HG02588 (cell line): ENCODE measurements at regions not wholly inside any gene's neighbourhood (a gene's known extent, or its start where the extent isn't known, plus 50 kb on each side); places are given as distances from the start of the nearest gene placed in this dataset.

Experiments used
- ATAC-seq: cut with Tn5 transposase; IDR thresholded peaks from one replicate; pipeline ENCODE4 v1.9.1; 2021; ENCODE audit warnings: mild to moderate bottlenecking, moderate library complexity; ENCODE audit not compliant: unreplicated experiment

- ATAC-seq: no peak
Measured at GRCh38 chr4:1543561-1543960, 137.3 kb upstream of the NKX1-1 start.

- no peak for ATAC-seq
Measured at GRCh38 chr4:1542516-1543320, 136.5 kb upstream of the NKX1-1 start.

- no peak for ATAC-seq
Measured at GRCh38 chr4:1542226-1542490, 135.9 kb upstream of the NKX1-1 start.

DNA sequence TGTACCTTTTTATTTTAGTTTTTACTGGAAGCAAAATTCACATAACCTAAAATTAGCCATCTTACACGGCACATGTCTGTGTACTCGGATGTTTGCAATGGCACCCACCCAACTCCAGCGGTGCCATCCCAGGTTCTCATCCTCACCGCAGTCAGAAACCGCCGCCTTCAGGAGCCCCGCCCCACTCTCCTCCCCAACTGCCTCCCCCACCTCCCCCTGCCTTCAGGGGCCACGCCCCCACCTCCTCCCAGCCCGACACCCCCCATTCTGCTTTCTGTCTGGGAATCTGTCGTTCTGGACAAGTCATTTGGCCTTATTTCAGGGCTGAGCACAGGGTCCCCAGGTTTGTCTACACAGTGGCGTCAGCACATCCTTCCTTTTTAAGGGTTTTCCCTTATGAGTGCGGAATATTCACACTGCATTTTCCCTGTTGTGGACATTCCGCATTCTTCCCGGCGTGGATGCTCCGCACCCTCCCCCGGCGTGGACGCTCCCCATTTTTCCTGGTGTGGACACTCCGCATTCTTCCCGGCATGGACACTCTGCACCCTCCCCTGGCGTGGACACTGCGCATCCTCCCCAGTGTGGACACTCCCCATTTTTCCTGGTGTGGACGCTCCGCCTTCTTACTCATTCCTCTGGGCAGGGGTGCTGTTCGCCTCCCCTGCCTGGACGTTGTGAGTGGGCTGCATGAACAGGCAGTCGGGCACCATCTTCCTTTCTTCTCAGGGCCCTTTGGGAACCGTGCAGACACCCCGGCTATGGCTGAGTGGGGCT lies 135.4 kb upstream of the NKX1-1 start:
- no peak for ATAC-seq

DNA sequence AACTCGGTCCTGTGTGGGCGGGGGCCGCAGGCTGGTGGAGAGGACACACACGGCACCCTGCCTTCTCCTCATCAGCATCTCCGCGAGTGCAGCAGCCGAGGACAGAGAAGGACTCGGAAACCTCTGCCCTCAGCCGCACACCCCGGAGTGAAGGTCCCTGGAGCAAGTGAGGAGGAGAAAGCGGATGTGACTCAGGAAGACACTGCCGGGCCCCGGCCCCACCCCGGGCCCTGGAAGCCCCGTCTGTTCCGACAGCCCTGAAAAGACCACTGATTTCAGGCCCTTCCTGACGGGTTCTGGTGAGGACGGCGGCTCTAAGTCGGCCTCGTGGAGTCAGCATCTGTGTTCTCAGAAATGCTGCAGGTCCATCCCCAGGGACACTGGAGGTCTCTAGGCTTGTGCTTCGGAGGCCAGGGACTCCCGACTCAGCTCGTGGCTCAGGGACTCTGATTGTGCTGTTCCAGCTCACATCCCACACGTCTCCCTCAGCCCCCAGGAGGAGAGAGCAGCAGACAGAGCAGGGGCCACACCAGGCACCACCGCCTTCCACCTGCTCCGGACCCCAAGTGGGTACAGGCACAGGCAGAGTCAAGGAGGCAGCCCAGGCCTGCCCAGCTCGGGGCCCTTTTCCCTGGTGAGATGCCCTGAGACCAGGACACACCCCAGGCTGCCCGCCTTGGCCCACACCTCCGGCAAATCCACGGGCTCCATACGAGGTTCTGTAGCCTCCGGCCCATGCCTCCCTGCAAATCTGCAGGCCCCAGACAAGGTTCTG lies 134.5 kb upstream of the NKX1-1 start:
- no peak for ATAC-seq

GRCh38 chr4:1539859-1540600 lies 133.8 kb upstream of the NKX1-1 start:
- ATAC-seq: no peak

DNA sequence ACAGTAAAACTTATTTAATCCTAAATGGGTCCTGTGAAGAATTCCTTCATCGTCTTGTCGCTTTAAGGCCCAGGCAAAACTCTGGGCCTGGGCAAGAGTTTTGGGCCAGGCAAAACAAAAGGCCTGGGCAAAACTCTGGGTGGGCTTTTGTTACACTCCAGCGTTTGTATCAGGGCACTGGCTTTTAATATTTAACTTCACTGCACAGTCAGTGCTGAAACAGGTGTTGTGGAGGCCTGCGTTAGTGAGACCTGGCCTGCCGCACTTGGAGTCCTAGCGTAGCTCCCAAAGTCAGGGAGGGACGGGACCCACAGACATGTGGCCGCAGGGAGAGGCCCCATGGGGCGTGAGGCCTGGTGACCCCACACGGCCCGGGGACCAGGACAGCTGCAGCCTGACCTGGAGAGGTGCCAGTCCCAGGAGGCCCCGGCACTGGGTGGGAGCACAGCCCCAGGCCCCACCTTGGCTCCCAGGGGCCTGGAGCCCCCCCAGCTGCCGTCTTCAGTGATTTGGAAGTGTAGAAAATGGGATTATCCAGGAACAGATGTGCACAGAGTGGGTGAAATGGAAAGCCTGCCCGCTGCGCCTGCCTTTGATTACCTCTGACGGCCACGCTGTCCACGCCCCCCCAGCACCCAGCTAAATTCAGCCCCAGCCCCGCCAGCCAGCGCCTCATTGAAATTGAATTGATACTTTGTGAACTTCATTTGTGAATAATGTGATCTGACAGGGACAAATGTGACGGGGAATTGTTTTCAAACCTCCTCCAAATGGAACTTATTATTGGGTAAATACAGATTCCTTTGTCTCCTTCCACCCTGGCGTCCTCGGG lies 132.9 kb upstream of the NKX1-1 start:
- ATAC-seq: no peak

- ATAC-seq: no peak
Measured at GRCh38 chr4:1538096-1538410, 131.8 kb upstream of the NKX1-1 start.

DNA sequence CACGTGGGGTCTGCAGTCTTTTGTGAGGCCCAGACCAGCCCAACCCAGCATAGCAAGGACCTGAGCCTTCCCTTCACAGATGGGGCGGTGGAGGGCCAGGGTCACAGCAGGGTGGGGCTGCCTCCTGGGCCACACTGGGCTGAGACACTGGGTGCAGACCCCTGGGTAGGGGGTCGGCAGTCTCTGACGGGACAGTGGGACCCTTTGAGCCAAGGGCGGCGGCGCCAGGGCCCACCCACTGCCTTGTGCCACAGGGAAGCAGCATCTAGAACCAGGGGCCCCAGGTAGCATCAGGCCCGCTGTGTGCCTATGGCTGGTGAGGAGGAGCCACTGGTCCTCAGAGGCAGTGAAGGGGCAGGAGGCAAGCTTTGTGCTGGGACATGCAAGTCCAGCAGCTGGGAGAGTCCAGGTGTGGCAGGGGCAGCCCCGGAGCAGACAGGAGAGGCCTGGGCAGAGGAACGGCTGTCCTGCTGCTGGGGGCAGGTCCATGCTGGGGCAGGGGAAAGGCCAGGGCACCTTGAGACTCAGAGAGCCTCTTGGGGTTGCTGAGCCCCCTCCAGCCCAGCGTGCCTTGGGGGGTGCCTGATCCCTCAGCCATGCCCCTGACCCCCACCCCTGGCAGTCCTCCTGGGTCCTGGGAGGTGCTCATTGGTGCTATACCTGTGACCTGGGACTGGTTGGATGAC lies 131.3 kb upstream of the NKX1-1 start:
- ATAC-seq: no peak

GRCh38 chr4:1536579-1537409 lies 130.6 kb upstream of the NKX1-1 start:
- ATAC-seq: no peak

- no peak for ATAC-seq
Measured at GRCh38 chr4:1535926-1536578, 129.8 kb upstream of the NKX1-1 start.

DNA sequence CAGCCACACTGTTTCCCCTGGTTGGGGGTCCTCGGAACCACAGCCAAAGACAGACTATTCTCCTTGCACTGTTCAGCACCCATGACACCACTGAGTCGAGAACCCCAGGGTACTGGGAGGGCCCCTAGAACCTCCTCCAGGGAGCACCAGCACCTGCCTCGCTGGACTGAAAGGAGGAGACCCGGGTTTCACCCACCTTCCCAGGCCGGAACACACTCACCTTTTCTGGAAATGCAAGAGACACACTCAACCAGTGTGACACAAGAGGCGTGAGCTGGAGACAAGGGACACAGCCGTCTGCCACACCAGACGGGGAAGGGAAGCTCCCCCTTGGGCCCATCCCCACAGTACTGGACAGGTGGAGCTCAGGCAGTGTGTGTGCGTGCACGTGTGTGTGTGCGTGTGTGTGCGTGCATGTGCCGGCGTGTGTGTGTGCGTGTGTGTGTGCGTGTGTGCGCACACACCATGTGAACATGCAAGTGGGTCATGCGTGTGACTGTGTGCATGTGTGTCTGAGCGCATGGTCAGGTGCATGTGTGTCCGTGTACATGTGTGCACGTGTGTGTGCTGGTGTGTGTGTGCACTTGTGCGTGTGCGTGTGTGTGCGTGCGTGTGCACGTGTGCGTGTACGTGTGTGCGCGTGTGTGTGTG lies 128.8 kb upstream of the NKX1-1 start:
- ATAC-seq: no peak

DNA sequence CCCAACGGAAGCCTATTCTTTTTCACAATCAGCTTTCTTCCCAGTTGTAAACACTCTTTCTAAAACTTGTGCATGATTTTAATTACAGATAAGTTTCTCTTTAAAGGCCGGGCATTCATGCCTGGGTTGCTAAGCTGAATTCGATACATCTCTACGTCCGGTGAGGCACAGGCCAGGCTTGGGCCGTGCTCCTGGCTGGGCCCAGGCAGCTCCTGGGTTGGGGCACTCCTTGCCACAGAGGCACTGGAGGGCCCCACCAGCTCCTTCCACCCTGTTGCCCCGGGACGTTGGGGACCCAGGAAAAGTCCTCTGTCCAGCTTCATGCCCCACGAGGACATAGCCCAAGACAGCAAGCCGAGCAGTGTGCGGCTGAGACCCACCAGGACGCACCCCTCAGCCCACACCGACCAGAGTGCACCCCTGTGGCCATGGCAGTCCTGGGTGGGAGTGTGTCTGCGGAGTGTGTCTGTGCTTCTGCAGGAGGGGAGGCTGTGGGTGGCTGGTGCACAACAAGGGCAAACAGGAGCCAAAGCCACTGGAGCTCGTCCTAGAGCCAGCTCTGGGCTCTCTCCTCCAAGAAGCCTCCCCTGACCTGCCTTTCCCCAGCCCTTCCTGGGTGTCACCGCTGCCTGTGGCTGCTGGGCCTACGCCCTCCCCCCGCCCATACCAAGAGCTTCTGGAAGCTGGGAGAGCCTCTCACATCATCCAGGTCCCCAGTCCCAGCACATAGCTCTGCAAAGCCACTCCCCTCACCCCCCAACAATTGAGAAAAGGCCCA lies 128.0 kb upstream of the NKX1-1 start:
- ATAC-seq: no peak

DNA sequence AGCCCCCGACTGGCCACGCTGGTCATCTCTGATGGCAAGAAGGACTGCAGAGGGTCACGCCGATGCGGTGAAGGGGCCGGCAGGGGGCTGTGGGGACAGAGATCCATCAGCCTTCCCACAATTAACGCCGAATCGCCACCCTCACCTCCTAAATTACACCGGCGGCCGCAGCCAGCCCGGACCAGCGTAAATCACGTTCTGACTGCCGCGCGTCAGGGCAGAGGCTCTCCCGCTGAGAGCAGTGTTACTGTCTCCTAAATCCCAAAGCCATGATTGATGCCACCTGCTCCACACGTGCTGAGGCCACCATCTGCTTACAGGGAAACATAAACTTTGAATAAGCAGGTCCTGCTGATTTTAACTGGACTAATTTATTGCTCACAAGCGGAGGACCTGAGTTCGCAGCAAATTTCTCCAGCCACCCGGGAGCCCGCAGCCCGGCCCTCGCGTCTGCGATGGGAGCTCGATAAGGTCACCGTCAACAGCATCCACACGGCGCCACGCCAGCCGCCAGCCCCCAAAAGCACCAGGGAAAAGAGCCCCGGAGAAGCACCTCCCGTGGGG lies 127.3 kb upstream of the NKX1-1 start:
- ATAC-seq: no peak

DNA sequence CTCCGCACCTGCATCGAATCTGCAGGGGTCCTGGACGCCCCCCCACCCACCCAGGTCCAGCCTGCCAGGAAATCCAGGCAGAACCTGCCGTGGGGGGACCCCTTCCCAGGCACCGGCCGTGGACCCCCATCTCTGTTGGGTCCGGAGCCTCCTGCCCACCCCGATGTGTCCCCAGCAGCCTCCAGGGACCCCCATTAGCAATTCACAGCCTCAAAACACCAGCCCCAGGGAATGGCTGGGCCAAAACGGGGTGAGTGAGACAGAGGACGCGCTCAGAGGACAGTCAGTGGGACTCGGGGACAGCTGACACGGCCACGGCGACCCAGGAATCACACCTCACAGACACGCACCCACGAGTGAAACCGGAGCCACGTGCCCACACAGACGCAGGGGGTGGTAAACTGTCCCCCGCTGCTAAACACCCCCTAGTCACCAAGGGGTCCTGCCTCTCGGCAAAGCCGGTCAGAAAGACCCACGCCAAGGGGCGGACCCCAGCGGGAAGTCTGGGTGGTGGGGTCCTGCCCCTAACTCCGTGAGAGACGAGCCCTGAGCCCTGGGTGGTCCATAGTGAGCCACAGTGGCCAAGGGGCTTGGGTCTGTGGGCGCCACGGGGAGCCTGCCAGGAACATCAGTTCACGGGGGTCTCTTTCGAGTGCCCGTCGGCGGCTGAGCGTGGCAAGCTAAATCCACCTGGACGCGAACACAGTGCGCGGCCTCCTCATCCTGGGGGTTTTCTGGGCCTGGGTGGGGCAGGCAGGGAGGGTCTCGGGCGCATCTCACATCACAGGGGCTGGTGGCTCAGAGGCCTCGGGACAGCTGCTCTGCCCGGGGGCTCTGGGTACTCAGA lies 126.5 kb upstream of the NKX1-1 start:
- no peak for ATAC-seq
